ENCODE measurements at regions not wholly inside any gene's neighbourhood (a gene's known extent, or its start where the extent isn't known, plus 50 kb on each side); places are given as distances from the start of the nearest gene placed in this dataset.

GRCh38 chr6:95948324-95948723, 67.5 kb upstream of the FUT9 start:
- no peak overlapping the region for H3K4me3 ChIP-seq (ENCODE audit: low read length)
- H3K9me3 ChIP-seq (ENCODE audit: control insufficient read depth, low read length) = no peaks in the 10 kb centered on the region
- DNase-seq (ENCODE audit: low read depth) = no peak
- H3K4me1 ChIP-seq (ENCODE audit: control insufficient read depth, insufficient read depth, low read length) = no peaks in the 10 kb centered on the region
- H3K27me3 ChIP-seq (replicated peaks; ENCODE audit: control insufficient read depth, insufficient read depth, low read length) = no peaks in the 10 kb centered on the region
- no peak overlapping the region for H3K9ac ChIP-seq (ENCODE audit: low read length)
- no peaks in the 10 kb centered on the region for H3K36me3 ChIP-seq (ENCODE audit: control insufficient read depth, insufficient read depth, low read length, severe bottlenecking)

- no peak for DNase-seq (ENCODE audit: low read depth)
- no peaks in the 10 kb centered on the region for H3K27me3 ChIP-seq (replicated peaks; ENCODE audit: control insufficient read depth, insufficient read depth, low read length)
- no peak overlapping the region for H3K9ac ChIP-seq (ENCODE audit: low read length)
- H3K9me3 ChIP-seq (ENCODE audit: control insufficient read depth, low read length) = no peaks in the 10 kb centered on the region
- no peak overlapping the region for H3K4me3 ChIP-seq (ENCODE audit: low read length)
- H3K4me1 ChIP-seq (ENCODE audit: control insufficient read depth, insufficient read depth, low read length) = no peaks in the 10 kb centered on the region
- no peaks in the 10 kb centered on the region for H3K36me3 ChIP-seq (ENCODE audit: control insufficient read depth, insufficient read depth, low read length, severe bottlenecking)
These were observed 65.8 kb upstream of the FUT9 start for GRCh38 chr6:95949985-95950384.

DNA sequence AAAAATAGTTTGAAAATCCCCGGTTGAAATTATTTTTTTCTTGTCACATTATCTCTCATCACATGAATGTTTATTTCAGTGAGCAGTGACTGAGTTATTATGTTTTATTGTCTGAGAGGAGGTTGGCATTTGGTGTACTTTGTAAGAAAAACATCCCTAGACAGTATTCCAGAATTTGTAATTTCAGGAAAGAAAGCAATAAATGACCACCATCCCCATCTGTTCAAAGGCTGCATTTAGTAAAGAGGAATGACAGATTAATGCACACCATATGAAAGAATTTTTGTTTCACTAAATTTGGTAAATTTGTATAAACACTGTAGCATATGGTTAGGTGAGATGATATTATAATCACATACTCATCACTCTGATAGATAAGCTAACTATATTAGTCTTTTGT, 57.1 kb upstream of the FUT9 start:
- Histone ChIP-seq H3K36me3 (ENCODE audit: control insufficient read depth, insufficient read depth, low read length, severe bottlenecking) (no peaks in the 10 kb centered on the region), H3K4me1 (ENCODE audit: control insufficient read depth, insufficient read depth, low read length) (no peaks in the 10 kb centered on the region), H3K9ac (ENCODE audit: low read length) (no peak overlapping the region), H3K27me3 (replicated peaks; ENCODE audit: control insufficient read depth, insufficient read depth, low read length) (no peaks in the 10 kb centered on the region), H3K9me3 (ENCODE audit: control insufficient read depth, low read length) (peaks cover 7% of the 10 kb centered on the region), H3K4me3 (ENCODE audit: low read length) (no peak overlapping the region)
- no peak for DNase-seq (ENCODE audit: low read depth)

GRCh38 chr6:95959261-95959660, 56.5 kb upstream of the FUT9 start:
- DNase-seq (ENCODE audit: low read depth) = no peak
- Histone ChIP-seq H3K9me3 (ENCODE audit: control insufficient read depth, low read length) (peaks cover 9% of the 10 kb centered on the region), H3K4me1 (ENCODE audit: control insufficient read depth, insufficient read depth, low read length) (no peaks in the 10 kb centered on the region), H3K27me3 (replicated peaks; ENCODE audit: control insufficient read depth, insufficient read depth, low read length) (no peaks in the 10 kb centered on the region), H3K9ac (ENCODE audit: low read length) (no peak overlapping the region), H3K36me3 (ENCODE audit: control insufficient read depth, insufficient read depth, low read length, severe bottlenecking) (no peaks in the 10 kb centered on the region), H3K4me3 (ENCODE audit: low read length) (no peak overlapping the region)
